CD14-positive monocyte (primary cell): ENCODE measurements at regions not wholly inside any gene's neighbourhood (a gene's known extent, or its start where the extent isn't known, plus 50 kb on each side); places are given as distances from the start of the nearest gene placed in this dataset.

Experiments
- DNase-seq, 3 donors: peaks; one replicate each; pipeline ENCODE4 v3.0.0-alpha.2; 2011 to 2022
- H2AFZ ChIP-seq: 2 replicates; pipeline ENCODE4 v1.6.0; 2012; ENCODE audit warnings: mild to moderate bottlenecking, low read depth, low read length, inconsistent platforms; ENCODE audit not compliant: insufficient read depth, poor library complexity, severe bottlenecking
- H3K27ac ChIP-seq, 2 donors: 1 replicate in 1 of 2; 2 replicates in 1 of 2; pipeline ENCODE4 v1.5.1; 2012 to 2013; ENCODE audit warnings: low read length in 2 of 2, control low read depth in 1 of 2, inconsistent platforms in 1 of 2, low read depth in 1 of 2, mild to moderate bottlenecking in 1 of 2
- H3K27me3 ChIP-seq, 2 donors: one replicate each; pipeline versions ENCODE4 v1.6.0 to v1.6.1; 2011 to 2013; ENCODE audit warnings: low read length in 2 of 2; ENCODE audit not compliant: control insufficient read depth in 2 of 2, insufficient read depth in 2 of 2
- H3K36me3 ChIP-seq, 2 donors: replicated peaks in 1 of 2; 1 replicate in 1 of 2; 2 replicates in 1 of 2; pipeline versions ENCODE4 v1.5.1 to v1.6.1; 2012 to 2013; ENCODE audit warnings: low read length in 2 of 2, control low read depth in 1 of 2, inconsistent platforms in 1 of 2, mild to moderate bottlenecking in 1 of 2; ENCODE audit not compliant: insufficient read depth in 2 of 2, control insufficient read depth in 1 of 2
- H3K4me1 ChIP-seq, 2 donors: 1 replicate in 1 of 2; 2 replicates in 1 of 2; pipeline versions ENCODE4 v1.5.1 to v1.6.1; 2012 to 2013; ENCODE audit warnings: low read length in 2 of 2, control low read depth in 1 of 2, inconsistent platforms in 1 of 2, mild to moderate bottlenecking in 1 of 2, moderate library complexity in 1 of 2; ENCODE audit not compliant: insufficient read depth in 2 of 2, control insufficient read depth in 1 of 2
- H3K4me2 ChIP-seq: replicated peaks from 2 replicates; pipeline ENCODE3; 2012; ENCODE audit warnings: low read length, moderate library complexity, mild to moderate bottlenecking; ENCODE audit not compliant: poor library complexity, severe bottlenecking; ENCODE audit errors: extremely low read depth
- H3K4me3 ChIP-seq, 3 experiments: fragments of 200-600 bp in 1 of 3; sonication (generic) in 1 of 3; replicated peaks in 1 of 3; 1 replicate in 2 of 3; 2 replicates in 1 of 3; pipeline ENCODE4 v1.5.1; 2011 to 2013; ENCODE audit warnings: low read length in 3 of 3, mild to moderate bottlenecking in 3 of 3, control low read depth in 2 of 3, low read depth in 2 of 3, inconsistent platforms in 1 of 3, moderate library complexity in 1 of 3
- H3K79me2 ChIP-seq: 2 replicates; pipeline ENCODE4 v1.6.0; 2012; ENCODE audit warnings: mild to moderate bottlenecking, control low read depth, inconsistent platforms, low read length, moderate library complexity; ENCODE audit not compliant: insufficient read depth
- H3K9ac ChIP-seq: 2 replicates; pipeline ENCODE4 v1.6.0; 2017; ENCODE audit warnings: low read length, mild to moderate bottlenecking; ENCODE audit not compliant: insufficient read depth, poor library complexity, severe bottlenecking
- H3K9me3 ChIP-seq, 2 donors: replicated peaks in 1 of 2; 1 replicate in 1 of 2; 2 replicates in 1 of 2; pipeline versions ENCODE4 v1.5.1 to v1.6.1; 2012 to 2013; ENCODE audit warnings: low read length in 2 of 2, control low read depth in 1 of 2; ENCODE audit not compliant: control insufficient read depth in 1 of 2, insufficient read depth in 1 of 2
- H4K20me1 ChIP-seq: 2 replicates; pipeline ENCODE4 v1.6.0; 2012; ENCODE audit warnings: mild to moderate bottlenecking, low read length, control low read depth, moderate library complexity; ENCODE audit not compliant: insufficient read depth
- H3K27ac Mint-ChIP-seq, 7 donors: one replicate each; pipeline ENCODE4 v1.8.0; 2020; ENCODE audit warnings: mild to moderate bottlenecking in 7 of 7, mixed read lengths in 7 of 7, moderate library complexity in 6 of 7, inconsistent platforms in 2 of 7
- H3K27me3 Mint-ChIP-seq, 3 donors: one replicate each; pipeline ENCODE4 v1.8.0; 2021 to 2022; ENCODE audit warnings: low read depth in 3 of 3, mild to moderate bottlenecking in 3 of 3, mixed read lengths in 3 of 3, moderate library complexity in 3 of 3, inconsistent platforms in 1 of 3
- H3K36me3 Mint-ChIP-seq, 2 donors: one replicate each; pipeline ENCODE4 v1.8.0; 2020; ENCODE audit warnings: mixed read lengths in 2 of 2, inconsistent platforms in 1 of 2, mild to moderate bottlenecking in 1 of 2
- H3K4me1 Mint-ChIP-seq: one replicate; pipeline ENCODE4 v1.8.0; 2020; ENCODE audit warnings: mild to moderate bottlenecking, mixed read lengths
- H3K4me3 Mint-ChIP-seq, 2 donors: one replicate each; pipeline ENCODE4 v1.8.0; 2020; ENCODE audit warnings: mild to moderate bottlenecking in 2 of 2, mixed read lengths in 2 of 2, moderate library complexity in 1 of 2
- H3K9me3 Mint-ChIP-seq, 7 donors: one replicate each; pipeline ENCODE4 v1.8.0; 2020 to 2022; ENCODE audit warnings: mixed read lengths in 7 of 7, mild to moderate bottlenecking in 6 of 7, moderate library complexity in 6 of 7, inconsistent platforms in 2 of 7
- CTCF ChIP-seq: fragments of 200-600 bp; IDR thresholded peaks from one replicate; pipeline ENCODE4 v1.8.0; 2022; ENCODE audit warnings: antibody characterized with exemption, mild to moderate bottlenecking
- intact Hi-C, 2 donors: fragments of 100-400 bp; cut with micrococcal nuclease; formaldehyde crosslinking; loops; one replicate each; pipeline versions ENCODE4 v1.15.0 to v1.15.1; 2023

DNA sequence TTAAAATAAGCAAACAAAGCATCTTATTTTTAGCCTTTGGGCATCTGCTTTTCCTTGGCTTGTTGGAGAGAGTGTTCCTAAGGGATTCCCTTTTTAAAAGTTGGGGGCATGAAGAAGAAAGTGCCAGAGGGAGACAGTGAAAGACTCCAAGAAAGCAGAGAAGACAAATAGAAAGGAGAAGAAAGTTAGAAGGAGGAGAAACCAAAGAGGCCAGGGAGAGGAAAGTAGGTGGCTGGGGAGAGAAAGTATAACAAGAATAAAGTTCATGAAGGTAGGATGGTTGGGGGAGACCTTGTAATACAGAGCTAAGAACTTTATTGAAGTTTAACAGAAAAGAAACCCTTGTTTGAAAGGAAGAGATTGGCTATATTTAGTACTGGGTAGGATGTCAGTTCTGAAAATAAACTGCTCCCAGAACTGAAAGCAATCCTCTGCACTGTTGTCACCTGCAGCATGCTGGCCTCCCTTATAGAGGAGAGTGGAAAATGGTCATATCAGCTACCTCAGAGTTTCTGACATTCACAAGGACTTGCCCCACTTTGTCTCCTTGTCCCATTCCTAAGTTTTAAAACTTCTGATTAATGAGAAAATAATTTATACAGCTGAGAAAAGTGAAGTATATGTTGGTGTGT lies 125.3 kb upstream of the VAMP7 start:
- no peak for TF ChIP-seq CTCF
- no peak overlapping the region for H3K4me3 ChIP-seq
- Mint-ChIP-seq H3K36me3 (no peaks in the 10 kb centered on the region), H3K27me3 (no peaks in the 10 kb centered on the region), H3K4me3 (no peak overlapping the region), H3K4me1 (no peaks in the 10 kb centered on the region), H3K9me3 (peaks cover 0 to 2% (median 0%) of the 10 kb centered on the region in 7 donors), H3K27ac (no peak overlapping the region)
- no peaks in the 10 kb centered on the region for H3K27me3 ChIP-seq
- DNase-seq = no peak
- no peak overlapping the region for H2AFZ ChIP-seq
- H3K4me1 ChIP-seq = no peaks in the 10 kb centered on the region
- intact Hi-C loops = no loop called here
- no peaks in the 10 kb centered on the region for H3K79me2 ChIP-seq
- H3K9ac ChIP-seq = no peak overlapping the region
- H4K20me1 ChIP-seq = no peaks in the 10 kb centered on the region
- H3K36me3 ChIP-seq = no peaks in the 10 kb centered on the region
- H3K27ac ChIP-seq = no peak overlapping the region
- no peak overlapping the region for H3K4me2 ChIP-seq
- H3K9me3 ChIP-seq = no peaks in the 10 kb centered on the region

GRCh38 chrX:155751131-155751530 lies 130.0 kb upstream of the VAMP7 start:
- Histone ChIP-seq H4K20me1 (no peaks in the 10 kb centered on the region), H3K27ac (no peak overlapping the region), H3K4me2 (no peak overlapping the region), H3K36me3 (no peaks in the 10 kb centered on the region), H3K4me3 (no peak overlapping the region), H3K79me2 (no peaks in the 10 kb centered on the region), H2AFZ (no peak overlapping the region), H3K9ac (no peak overlapping the region), H3K9me3 (no peaks in the 10 kb centered on the region), H3K4me1 (no peaks in the 10 kb centered on the region), H3K27me3 (no peaks in the 10 kb centered on the region)
- no peak for TF ChIP-seq CTCF
- Mint-ChIP-seq H3K27ac (no peak overlapping the region), H3K4me1 (peaks cover 2% of the 10 kb centered on the region), H3K4me3 (no peak overlapping the region), H3K27me3 (peaks cover 0 to 1% (median 1%) of the 10 kb centered on the region in 3 donors), H3K9me3 (peaks cover 0 to 3% (median 0%) of the 10 kb centered on the region in 7 donors), H3K36me3 (no peaks in the 10 kb centered on the region)
- DNase-seq = no peak
- intact Hi-C loops = no loop called here
